Glutamatergic neuron (in vitro differentiated cells): ENCODE measurements at regions not wholly inside any gene's neighbourhood (a gene's known extent, or its start where the extent isn't known, plus 50 kb on each side); places are given as distances from the start of the nearest gene placed in this dataset.

ENCODE experiments used
- DNase-seq: peaks from one replicate; pipeline ENCODE4 v3.0.0; 2022
- H3K27ac Mint-ChIP-seq: one replicate; pipeline ENCODE4 v1.8.0; 2020; ENCODE audit warnings: mild to moderate bottlenecking, mixed read lengths, inconsistent platforms; ENCODE audit not compliant: unreplicated experiment
- H3K27me3 Mint-ChIP-seq: one replicate; pipeline ENCODE4 v1.8.0; 2020; ENCODE audit warnings: mild to moderate bottlenecking, moderate library complexity, mixed read lengths, inconsistent platforms; ENCODE audit not compliant: unreplicated experiment
- H3K36me3 Mint-ChIP-seq: one replicate; pipeline ENCODE4 v1.8.0; 2020; ENCODE audit warnings: mild to moderate bottlenecking, mixed read lengths, inconsistent platforms; ENCODE audit not compliant: unreplicated experiment
- H3K4me1 Mint-ChIP-seq: one replicate; pipeline ENCODE4 v1.8.0; 2020; ENCODE audit warnings: mild to moderate bottlenecking, low read depth, mixed read lengths, inconsistent platforms; ENCODE audit not compliant: unreplicated experiment
- H3K4me3 Mint-ChIP-seq: one replicate; pipeline ENCODE4 v1.8.0; 2020; ENCODE audit warnings: mild to moderate bottlenecking, mixed read lengths, inconsistent platforms; ENCODE audit not compliant: unreplicated experiment
- H3K9me3 Mint-ChIP-seq: one replicate; pipeline ENCODE4 v1.8.0; 2020; ENCODE audit warnings: mild to moderate bottlenecking, moderate library complexity, mixed read lengths, inconsistent platforms; ENCODE audit not compliant: unreplicated experiment
- CTCF ChIP-seq: fragments of 200-600 bp; sonication (generic); IDR thresholded peaks from one replicate; pipeline ENCODE4 v1.5.0; 2021; ENCODE audit not compliant: partially characterized antibody, unreplicated experiment

GRCh38 chr13:42396901-42397655, 125.1 kb downstream of the AKAP11 start:
- DNase-seq = no peak
- Mint-ChIP-seq H3K27me3 (peaks cover 4% of the 10 kb centered on the region), H3K27ac (no peak overlapping the region), H3K4me3 (no peak overlapping the region), H3K36me3 (no peaks in the 10 kb centered on the region), H3K4me1 (peaks cover 11% of the 10 kb centered on the region), H3K9me3 (no peaks in the 10 kb centered on the region)
- TF ChIP-seq CTCF = no peak

GRCh38 chr13:42398533-42398932, 126.6 kb downstream of the AKAP11 start:
- no peak for TF ChIP-seq CTCF
- peak overlapping the region; percentile 72 for H3K27ac Mint-ChIP-seq
- no peaks in the 10 kb centered on the region for H3K9me3 Mint-ChIP-seq
- peaks cover 4% of the 10 kb centered on the region for H3K27me3 Mint-ChIP-seq
- DNase-seq = peak; percentile 21
- H3K36me3 Mint-ChIP-seq = no peaks in the 10 kb centered on the region
- peak overlapping the region; percentile 8 for H3K4me3 Mint-ChIP-seq
- H3K4me1 Mint-ChIP-seq = peaks cover 11% of the 10 kb centered on the region

- peaks cover 11% of the 10 kb centered on the region for H3K4me1 Mint-ChIP-seq
- no peaks in the 10 kb centered on the region for H3K36me3 Mint-ChIP-seq
- no peak for DNase-seq
- H3K4me3 Mint-ChIP-seq = no peak overlapping the region
- H3K27me3 Mint-ChIP-seq = no peaks in the 10 kb centered on the region
- TF ChIP-seq CTCF = no peak
- H3K9me3 Mint-ChIP-seq = no peaks in the 10 kb centered on the region
- H3K27ac Mint-ChIP-seq = no peak overlapping the region
Observed at GRCh38 chr13:42400188-42400833, 128.4 kb downstream of the AKAP11 start.

GRCh38 chr13:42401376-42401775, 129.4 kb downstream of the AKAP11 start:
- Mint-ChIP-seq H3K27ac (no peak overlapping the region), H3K27me3 (no peaks in the 10 kb centered on the region), H3K36me3 (no peaks in the 10 kb centered on the region), H3K9me3 (no peaks in the 10 kb centered on the region), H3K4me1 (peaks cover 11% of the 10 kb centered on the region), H3K4me3 (no peak overlapping the region)
- no peak for DNase-seq
- no peak for TF ChIP-seq CTCF

- no peak for DNase-seq
- Mint-ChIP-seq H3K9me3 (peaks cover 4% of the 10 kb centered on the region), H3K27me3 (no peaks in the 10 kb centered on the region), H3K27ac (no peak overlapping the region), H3K36me3 (no peaks in the 10 kb centered on the region), H3K4me3 (no peak overlapping the region), H3K4me1 (peaks cover 4% of the 10 kb centered on the region)
- TF ChIP-seq CTCF = no peak
Observed at GRCh38 chr13:42405665-42406390, 133.9 kb downstream of the AKAP11 start.
